ENCODE measurements at regions not wholly inside any gene's neighbourhood (a gene's known extent, or its start where the extent isn't known, plus 50 kb on each side); places are given as distances from the start of the nearest gene placed in this dataset.

DNA sequence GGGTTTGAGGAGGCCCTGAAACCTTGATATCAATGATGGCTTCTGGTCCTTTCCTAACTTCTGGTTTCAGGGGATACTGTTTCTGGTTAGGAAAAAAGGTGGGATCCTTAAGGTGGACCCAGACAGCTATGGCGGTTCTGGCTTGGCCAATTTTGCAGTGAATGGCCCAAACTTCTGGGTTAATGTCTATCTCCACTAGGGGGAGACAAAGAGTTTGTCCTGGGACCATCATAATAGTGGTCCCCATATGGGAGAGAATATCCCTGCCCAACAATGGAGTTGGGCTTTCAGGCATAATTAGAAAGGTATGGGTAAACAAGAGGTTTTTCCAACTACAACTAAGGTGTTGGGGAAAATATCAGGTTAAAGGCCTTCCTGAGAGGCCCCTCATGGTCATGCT, 273.5 kb downstream of the CALCRL start:
- no peak for TF ChIP-seq ZNF274 (IDR thresholded peaks at IDR 0.05; ENCODE audit: low read depth, low read length)
- no peak for TF ChIP-seq YY1 (IDR thresholded peaks at IDR 0.05; ENCODE audit: insufficient read depth, insufficient read length)

Measured in NT2/D1 (cell line).